Lower lobe of right lung (tissue), 2 donors: ENCODE measurements at regions not wholly inside any gene's neighbourhood (a gene's known extent, or its start where the extent isn't known, plus 50 kb on each side); places are given as distances from the start of the nearest gene placed in this dataset.

Experiments used
- ATAC-seq, 2 donors: fragments of 200-7000 bp; cut with Tn5 transposase; one replicate each; pipeline ENCODE4 v1.9.1; 2020 to 2022; ENCODE audit warnings: mild to moderate bottlenecking in 2 of 2, moderate library complexity in 2 of 2
- DNase-seq: peaks from one replicate; pipeline ENCODE4 v3.0.0-alpha.2; 2020
- H3K27ac ChIP-seq: fragments of 200-600 bp; one replicate; pipeline ENCODE4 v1.8.0; 2022
- H3K27me3 ChIP-seq: fragments of 200-600 bp; one replicate; pipeline ENCODE4 v1.8.0; 2022; ENCODE audit warnings: low read depth
- H3K36me3 ChIP-seq: fragments of 200-600 bp; one replicate; pipeline ENCODE4 v1.8.0; 2022; ENCODE audit warnings: mild to moderate bottlenecking
- H3K4me1 ChIP-seq: fragments of 200-600 bp; one replicate; pipeline ENCODE4 v1.8.0; 2022
- H3K4me3 ChIP-seq: fragments of 200-600 bp; one replicate; pipeline ENCODE4 v1.8.0; 2022; ENCODE audit warnings: mild to moderate bottlenecking
- H3K9me3 ChIP-seq: fragments of 200-600 bp; one replicate; pipeline ENCODE4 v1.8.0; 2022
- CTCF ChIP-seq: fragments of 200-600 bp; IDR thresholded peaks from one replicate; pipeline ENCODE4 v1.8.0; 2022; ENCODE audit warnings: antibody characterized with exemption, mild to moderate bottlenecking
- intact Hi-C: fragments of 100-400 bp; cut with DNase I; formaldehyde crosslinking; loops from one replicate; pipeline ENCODE4 v1.11.0; 2022
- donor health status: DM: no; HTN: yes; CAD: no; lungs with severe emphysema.

GRCh38 chr5:106660681-106661080 is 1010.1 kb downstream of the EFNA5 start:
- intact Hi-C loops = no loop called here
- H3K4me3 ChIP-seq = no peak overlapping the region
- H3K4me1 ChIP-seq = no peaks in the 10 kb centered on the region
- no peak for TF ChIP-seq CTCF
- H3K9me3 ChIP-seq = no peaks in the 10 kb centered on the region
- no peaks in the 10 kb centered on the region for H3K36me3 ChIP-seq
- H3K27ac ChIP-seq = no peak overlapping the region
- DNase-seq = no peak
- H3K27me3 ChIP-seq = no peaks in the 10 kb centered on the region
- ATAC-seq = no peak

DNA sequence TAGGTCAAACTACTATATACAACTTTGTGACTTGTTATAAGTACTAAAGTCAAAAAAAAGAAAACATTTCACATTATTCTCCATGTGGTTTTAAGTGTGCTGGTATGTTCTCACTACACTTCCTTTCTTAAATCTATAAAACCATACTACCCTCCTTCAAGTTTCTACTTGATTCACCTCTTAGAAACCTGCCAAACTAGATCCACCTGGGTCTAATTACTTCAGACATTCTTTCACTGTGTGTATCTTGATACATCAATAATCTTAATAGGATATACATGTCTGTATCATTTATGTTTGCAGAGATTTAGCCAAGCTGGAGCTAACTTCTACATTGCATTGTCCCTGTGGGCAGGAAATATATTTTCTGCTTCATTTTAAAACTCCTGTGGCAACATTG is 1012.6 kb downstream of the EFNA5 start:
- Histone ChIP-seq H3K4me3 (no peak overlapping the region), H3K27me3 (no peaks in the 10 kb centered on the region), H3K36me3 (no peaks in the 10 kb centered on the region), H3K27ac (no peak overlapping the region), H3K4me1 (no peaks in the 10 kb centered on the region), H3K9me3 (no peaks in the 10 kb centered on the region)
- DNase-seq (no peak), ATAC-seq (no peak)
- intact Hi-C loops = no loop called here
- TF ChIP-seq CTCF = no peak

DNA sequence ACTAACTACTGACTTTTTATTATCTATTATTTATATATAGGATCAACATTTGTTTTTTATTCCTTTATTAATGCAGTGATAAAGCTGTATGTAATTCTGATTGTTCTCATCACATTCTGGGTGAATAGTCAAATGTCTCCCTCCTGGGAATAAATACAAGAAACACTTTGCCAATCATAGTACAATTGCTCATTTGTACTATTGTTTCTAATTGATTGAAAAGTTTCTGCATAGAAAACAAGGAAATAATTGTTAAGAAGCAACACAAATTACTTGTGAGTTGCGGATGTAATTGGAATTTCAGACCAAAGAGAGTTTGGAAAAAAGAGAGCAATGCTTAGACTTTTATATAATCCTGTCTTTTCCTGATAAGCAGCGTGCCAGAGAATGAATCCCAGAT is 1013.9 kb downstream of the EFNA5 start:
- Histone ChIP-seq H3K9me3 (no peaks in the 10 kb centered on the region), H3K36me3 (no peaks in the 10 kb centered on the region), H3K27me3 (no peaks in the 10 kb centered on the region), H3K27ac (no peak overlapping the region), H3K4me3 (no peak overlapping the region), H3K4me1 (no peaks in the 10 kb centered on the region)
- no peak for TF ChIP-seq CTCF
- intact Hi-C loops = no loop called here
- DNase-seq (no peak), ATAC-seq (no peak)

DNA sequence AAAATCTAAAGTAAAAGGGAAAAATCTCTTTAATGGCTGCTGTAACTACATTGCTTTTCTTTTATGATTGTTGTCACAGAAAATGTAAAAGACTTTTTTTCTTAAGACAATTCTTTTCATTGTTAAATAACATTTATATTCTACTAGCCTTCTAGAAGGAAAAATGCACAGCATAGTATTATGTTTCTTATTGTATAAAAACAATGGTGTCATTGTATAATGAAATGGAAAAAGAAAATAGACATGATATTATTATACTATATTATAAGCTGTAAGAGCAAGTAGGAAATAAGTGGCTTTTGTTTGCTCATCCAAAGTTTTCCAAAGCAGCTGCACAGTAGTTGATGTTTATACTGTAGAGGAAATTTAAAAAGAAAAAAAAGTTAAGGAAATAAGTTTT is 1021.7 kb downstream of the EFNA5 start:
- Histone ChIP-seq H3K4me1 (no peaks in the 10 kb centered on the region), H3K27me3 (no peaks in the 10 kb centered on the region), H3K36me3 (no peaks in the 10 kb centered on the region), H3K9me3 (no peaks in the 10 kb centered on the region), H3K4me3 (no peak overlapping the region), H3K27ac (no peak overlapping the region)
- no peak for DNase-seq
- ATAC-seq = no peak
- TF ChIP-seq CTCF = no peak
- intact Hi-C loops = no loop called here

DNA sequence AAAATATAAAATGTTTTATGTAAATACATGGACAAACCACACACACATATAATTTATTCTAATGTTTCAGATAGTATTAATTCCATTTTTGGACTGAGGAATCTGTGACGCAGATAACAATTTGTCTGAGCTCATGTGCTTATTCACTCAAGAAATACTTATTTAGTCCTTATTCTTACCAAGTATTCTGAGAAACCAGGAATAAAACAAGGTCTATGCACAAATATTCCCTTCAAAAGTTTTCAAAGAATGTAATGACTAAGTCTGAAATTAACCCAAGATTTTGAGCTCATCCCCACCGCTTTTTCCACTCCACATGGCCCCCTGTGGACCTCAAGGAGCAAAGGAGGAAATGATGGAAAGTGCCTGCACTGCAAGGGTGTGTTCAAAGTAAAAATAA is 1022.3 kb downstream of the EFNA5 start:
- no peak overlapping the region for H3K27ac ChIP-seq
- DNase-seq (no peak), ATAC-seq (no peak)
- no peaks in the 10 kb centered on the region for H3K27me3 ChIP-seq
- intact Hi-C loops = no loop called here
- no peak for TF ChIP-seq CTCF
- no peaks in the 10 kb centered on the region for H3K9me3 ChIP-seq
- no peak overlapping the region for H3K4me3 ChIP-seq
- no peaks in the 10 kb centered on the region for H3K36me3 ChIP-seq
- no peaks in the 10 kb centered on the region for H3K4me1 ChIP-seq

DNA sequence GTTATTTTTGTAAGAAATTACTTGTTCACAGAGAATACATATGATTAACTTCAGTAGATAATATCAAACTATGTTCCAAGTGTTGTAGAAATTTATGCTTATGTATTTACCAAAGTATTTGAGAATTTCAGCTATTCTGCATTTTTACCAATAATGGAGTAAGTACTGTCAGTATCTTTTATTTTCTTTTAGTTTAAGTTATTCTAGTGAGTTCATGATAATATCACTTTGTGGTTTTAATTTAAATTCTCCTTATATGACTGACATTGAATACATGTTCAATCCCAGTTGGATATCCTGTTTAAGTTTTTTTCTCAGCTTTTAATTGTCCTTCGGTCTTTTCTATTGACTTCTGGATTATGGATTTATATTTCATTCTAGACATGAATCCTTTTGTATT is 1024.6 kb downstream of the EFNA5 start:
- DNase-seq (no peak), ATAC-seq (no peak)
- no peak for TF ChIP-seq CTCF
- Histone ChIP-seq H3K27me3 (no peaks in the 10 kb centered on the region), H3K4me1 (no peaks in the 10 kb centered on the region), H3K27ac (no peak overlapping the region), H3K36me3 (no peaks in the 10 kb centered on the region), H3K4me3 (no peak overlapping the region), H3K9me3 (no peaks in the 10 kb centered on the region)
- intact Hi-C loops = no loop called here
